ENCODE measurements at regions not wholly inside any gene's neighbourhood (a gene's known extent, or its start where the extent isn't known, plus 50 kb on each side); places are given as distances from the start of the nearest gene placed in this dataset.

DNA sequence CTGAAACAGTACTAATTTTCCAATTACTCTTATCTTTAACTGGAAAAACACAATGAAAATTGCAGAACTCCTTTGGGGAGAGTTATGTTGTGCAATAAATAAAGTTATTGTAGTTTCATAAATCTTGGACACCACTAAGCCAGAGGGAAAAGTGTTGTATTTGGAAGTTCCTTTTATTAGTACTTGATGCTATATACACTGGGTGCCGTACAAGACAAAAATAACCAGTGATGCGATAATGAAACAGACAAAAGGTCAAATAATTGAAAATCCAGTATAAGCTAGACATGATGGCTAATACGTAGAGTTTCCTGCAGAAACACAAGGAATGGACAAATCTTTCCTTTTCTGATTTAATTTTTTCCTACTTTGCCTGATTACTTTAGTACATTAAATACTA, 541.1 kb downstream of the ETS1 start:
- TF ChIP-seq ZFP30 (CRISPR knock-in tag; IDR thresholded peaks at IDR 0.05) (no peak), OSR1 (CRISPR knock-in tag; IDR thresholded peaks at IDR 0.05) (no peak)
- TF ChIP-seq, protein P1, sequence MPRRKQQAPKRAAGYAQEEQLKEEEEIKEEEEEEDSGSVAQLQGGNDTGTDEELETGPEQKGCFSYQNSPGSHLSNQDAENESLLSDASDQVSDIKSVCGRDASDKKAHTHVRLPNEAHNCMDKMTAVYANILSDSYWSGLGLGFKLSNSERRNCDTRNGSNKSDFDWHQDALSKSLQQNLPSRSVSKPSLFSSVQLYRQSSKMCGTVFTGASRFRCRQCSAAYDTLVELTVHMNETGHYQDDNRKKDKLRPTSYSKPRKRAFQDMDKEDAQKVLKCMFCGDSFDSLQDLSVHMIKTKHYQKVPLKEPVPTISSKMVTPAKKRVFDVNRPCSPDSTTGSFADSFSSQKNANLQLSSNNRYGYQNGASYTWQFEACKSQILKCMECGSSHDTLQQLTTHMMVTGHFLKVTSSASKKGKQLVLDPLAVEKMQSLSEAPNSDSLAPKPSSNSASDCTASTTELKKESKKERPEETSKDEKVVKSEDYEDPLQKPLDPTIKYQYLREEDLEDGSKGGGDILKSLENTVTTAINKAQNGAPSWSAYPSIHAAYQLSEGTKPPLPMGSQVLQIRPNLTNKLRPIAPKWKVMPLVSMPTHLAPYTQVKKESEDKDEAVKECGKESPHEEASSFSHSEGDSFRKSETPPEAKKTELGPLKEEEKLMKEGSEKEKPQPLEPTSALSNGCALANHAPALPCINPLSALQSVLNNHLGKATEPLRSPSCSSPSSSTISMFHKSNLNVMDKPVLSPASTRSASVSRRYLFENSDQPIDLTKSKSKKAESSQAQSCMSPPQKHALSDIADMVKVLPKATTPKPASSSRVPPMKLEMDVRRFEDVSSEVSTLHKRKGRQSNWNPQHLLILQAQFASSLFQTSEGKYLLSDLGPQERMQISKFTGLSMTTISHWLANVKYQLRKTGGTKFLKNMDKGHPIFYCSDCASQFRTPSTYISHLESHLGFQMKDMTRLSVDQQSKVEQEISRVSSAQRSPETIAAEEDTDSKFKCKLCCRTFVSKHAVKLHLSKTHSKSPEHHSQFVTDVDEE (CRISPR knock-in tag; IDR thresholded peaks at IDR 0.05): no peak
- TF ChIP-seq, protein P2, sequence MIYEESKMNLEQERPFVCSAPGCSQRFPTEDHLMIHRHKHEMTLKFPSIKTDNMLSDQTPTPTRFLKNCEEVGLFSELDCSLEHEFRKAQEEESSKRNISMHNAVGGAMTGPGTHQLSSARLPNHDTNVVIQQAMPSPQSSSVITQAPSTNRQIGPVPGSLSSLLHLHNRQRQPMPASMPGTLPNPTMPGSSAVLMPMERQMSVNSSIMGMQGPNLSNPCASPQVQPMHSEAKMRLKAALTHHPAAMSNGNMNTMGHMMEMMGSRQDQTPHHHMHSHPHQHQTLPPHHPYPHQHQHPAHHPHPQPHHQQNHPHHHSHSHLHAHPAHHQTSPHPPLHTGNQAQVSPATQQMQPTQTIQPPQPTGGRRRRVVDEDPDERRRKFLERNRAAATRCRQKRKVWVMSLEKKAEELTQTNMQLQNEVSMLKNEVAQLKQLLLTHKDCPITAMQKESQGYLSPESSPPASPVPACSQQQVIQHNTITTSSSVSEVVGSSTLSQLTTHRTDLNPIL (CRISPR knock-in tag; IDR thresholded peaks at IDR 0.05; ENCODE audit: low read depth): no peak
- TF ChIP-seq, protein P3, sequence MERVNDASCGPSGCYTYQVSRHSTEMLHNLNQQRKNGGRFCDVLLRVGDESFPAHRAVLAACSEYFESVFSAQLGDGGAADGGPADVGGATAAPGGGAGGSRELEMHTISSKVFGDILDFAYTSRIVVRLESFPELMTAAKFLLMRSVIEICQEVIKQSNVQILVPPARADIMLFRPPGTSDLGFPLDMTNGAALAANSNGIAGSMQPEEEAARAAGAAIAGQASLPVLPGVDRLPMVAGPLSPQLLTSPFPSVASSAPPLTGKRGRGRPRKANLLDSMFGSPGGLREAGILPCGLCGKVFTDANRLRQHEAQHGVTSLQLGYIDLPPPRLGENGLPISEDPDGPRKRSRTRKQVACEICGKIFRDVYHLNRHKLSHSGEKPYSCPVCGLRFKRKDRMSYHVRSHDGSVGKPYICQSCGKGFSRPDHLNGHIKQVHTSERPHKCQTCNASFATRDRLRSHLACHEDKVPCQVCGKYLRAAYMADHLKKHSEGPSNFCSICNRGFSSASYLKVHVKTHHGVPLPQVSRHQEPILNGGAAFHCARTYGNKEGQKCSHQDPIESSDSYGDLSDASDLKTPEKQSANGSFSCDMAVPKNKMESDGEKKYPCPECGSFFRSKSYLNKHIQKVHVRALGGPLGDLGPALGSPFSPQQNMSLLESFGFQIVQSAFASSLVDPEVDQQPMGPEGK (CRISPR knock-in tag; IDR thresholded peaks at IDR 0.05; ENCODE audit: borderline replicate concordance): no peak
- TF ChIP-seq, protein P4, sequence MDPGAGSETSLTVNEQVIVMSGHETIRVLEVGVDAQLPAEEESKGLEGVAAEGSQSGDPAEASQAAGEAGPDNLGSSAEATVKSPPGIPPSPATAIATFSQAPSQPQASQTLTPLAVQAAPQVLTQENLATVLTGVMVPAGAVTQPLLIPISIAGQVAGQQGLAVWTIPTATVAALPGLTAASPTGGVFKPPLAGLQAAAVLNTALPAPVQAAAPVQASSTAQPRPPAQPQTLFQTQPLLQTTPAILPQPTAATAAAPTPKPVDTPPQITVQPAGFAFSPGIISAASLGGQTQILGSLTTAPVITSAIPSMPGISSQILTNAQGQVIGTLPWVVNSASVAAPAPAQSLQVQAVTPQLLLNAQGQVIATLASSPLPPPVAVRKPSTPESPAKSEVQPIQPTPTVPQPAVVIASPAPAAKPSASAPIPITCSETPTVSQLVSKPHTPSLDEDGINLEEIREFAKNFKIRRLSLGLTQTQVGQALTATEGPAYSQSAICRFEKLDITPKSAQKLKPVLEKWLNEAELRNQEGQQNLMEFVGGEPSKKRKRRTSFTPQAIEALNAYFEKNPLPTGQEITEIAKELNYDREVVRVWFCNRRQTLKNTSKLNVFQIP (CRISPR knock-in tag; IDR thresholded peaks at IDR 0.05; ENCODE audit: borderline replicate concordance, low read depth): no peak
